NCI-H1694 (cell line): ENCODE measurements at regions not wholly inside any gene's neighbourhood (a gene's known extent, or its start where the extent isn't known, plus 50 kb on each side); places are given as distances from the start of the nearest gene placed in this dataset.
"Not testable (repeated sequence)": the region's sequence is repeated elsewhere in the genome, so short reads cannot be mapped to it uniquely, and the experiment has no call there.

Experiments used
- DNase-seq: peaks from one replicate; lab custom pipeline; 2025; lab: John Stamatoyannopoulos, UW

- no peak for DNase-seq
These were observed 408.4 kb downstream of the NTRK2 start for GRCh38 chr9:85077944-85078343.

DNA sequence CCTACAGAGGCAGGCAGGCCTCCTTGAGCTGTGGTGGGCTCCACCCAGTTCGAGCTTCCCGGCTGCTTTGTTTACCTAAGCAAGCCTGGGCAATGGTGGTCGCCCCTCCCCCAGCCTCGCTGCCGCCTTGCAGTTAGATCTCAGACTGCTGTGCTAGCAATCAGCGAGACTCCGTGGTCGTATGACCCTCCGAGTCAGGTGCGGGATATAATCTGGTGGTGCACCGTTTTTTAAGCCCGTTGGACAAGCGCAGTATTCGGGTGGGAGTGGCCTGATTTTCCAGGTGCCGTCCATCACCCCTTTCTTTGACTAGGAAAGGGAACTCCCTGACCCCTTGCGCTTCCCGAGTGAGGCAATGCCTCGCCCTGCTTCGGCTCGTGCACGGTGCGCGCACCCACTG, 407.6 kb downstream of the NTRK2 start:
- not testable (repeated sequence) for DNase-seq
